ENCODE measurements at regions not wholly inside any gene's neighbourhood (a gene's known extent, or its start where the extent isn't known, plus 50 kb on each side); places are given as distances from the start of the nearest gene placed in this dataset.

- TF ChIP-seq CTCF (IDR thresholded peaks at IDR 0.05) (no peak), REST (IDR thresholded peaks at IDR 0.05; ENCODE audit: insufficient read depth in 1 of 2, low read depth in 2 of 2, low read length in 1 of 2) (no peak), POLR2AphosphoS5 (IDR thresholded peaks at IDR 0.05; ENCODE audit: low read depth, low read length) (no peak), SIN3A (IDR thresholded peaks at IDR 0.05; ENCODE audit: borderline replicate concordance, insufficient read depth, low read depth, low read length) (no peak), TCF7L2 (IDR thresholded peaks at IDR 0.05; ENCODE audit: low read depth, low read length) (no peak)
Measured at GRCh38 chr1:244957122-244957521, 92.8 kb upstream of the HNRNPU start.
